Midbrain (tissue), 1 donor: ENCODE measurements at regions not wholly inside any gene's neighbourhood (a gene's known extent, or its start where the extent isn't known, plus 50 kb on each side); places are given as distances from the start of the nearest gene placed in this dataset.

Experiments used
- DNase-seq: peaks from one replicate; lab custom pipeline; 2025; lab: John Stamatoyannopoulos, UW

DNA sequence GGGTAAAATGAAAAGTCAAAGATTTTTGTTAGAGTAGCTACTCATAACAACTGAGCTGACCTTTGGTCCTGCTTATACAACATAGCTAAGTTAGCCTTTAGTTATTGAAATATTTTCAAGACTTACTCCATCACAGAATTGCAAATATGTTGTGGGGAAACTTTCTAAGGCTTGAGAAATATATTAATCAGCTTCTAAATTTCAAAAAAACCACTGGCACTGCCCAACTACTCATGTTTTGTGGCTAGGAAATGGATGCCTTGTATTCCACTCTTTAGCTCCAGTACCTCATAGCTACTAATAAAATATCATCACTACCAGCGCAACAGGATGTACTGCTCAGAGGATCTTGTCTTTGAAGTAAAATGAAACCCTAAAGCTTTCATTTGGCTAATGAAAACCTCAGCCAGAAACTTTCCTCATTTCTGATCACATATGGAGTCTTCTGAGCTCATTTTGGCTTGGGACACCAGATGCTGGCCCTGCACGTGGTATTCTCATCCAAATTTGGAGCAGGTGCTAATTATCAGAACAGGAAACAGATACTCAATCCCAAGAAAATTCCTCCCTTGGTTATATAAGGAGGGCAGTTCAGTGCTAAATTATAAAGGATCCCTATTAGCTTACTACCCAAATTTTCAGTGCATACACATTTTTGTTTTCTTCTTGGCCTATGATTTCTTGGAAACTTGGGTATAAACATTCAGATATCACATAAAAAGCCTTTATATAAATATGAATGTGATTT lies 690.7 kb downstream of the ADGRL2 start:
- no peak for DNase-seq

DNA sequence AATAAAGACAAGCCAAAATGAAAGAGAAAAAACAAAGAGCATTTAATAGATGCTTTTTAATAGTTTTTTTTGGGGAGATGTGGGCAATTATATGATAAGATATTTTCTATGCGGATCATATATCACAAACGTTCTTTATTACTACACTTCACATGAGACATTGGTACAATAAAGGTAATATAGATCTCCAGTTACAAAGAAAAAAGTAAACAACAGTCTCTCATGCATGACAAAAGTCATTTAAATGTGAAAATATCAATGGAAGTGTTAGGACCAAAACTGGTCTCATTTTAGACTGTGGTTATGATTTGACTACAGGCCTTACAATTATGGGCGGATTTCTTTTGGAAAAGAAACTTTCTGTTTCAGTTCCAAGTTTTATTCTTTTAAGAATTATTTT lies 687.0 kb downstream of the ADGRL2 start:
- DNase-seq = no peak

DNA sequence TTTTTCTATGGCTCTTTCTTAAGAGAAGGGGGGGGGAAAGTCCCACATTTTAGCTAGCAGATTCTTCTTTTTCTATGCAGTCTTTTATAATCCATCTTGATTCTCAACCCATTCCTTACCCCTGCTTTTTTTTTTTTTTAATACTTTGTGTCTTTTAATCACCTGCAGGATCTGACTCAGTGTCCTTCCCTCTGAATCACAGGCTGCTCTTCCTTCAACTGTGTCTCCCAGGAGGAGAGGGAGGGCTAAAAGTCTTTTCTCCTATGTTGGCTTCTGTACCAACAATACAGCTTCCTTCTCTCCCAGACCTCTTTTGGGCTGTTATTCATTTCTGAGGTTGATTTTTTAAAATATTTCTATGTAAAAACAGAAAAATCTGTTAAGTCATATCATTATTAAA lies 686.2 kb downstream of the ADGRL2 start:
- no peak for DNase-seq

DNA sequence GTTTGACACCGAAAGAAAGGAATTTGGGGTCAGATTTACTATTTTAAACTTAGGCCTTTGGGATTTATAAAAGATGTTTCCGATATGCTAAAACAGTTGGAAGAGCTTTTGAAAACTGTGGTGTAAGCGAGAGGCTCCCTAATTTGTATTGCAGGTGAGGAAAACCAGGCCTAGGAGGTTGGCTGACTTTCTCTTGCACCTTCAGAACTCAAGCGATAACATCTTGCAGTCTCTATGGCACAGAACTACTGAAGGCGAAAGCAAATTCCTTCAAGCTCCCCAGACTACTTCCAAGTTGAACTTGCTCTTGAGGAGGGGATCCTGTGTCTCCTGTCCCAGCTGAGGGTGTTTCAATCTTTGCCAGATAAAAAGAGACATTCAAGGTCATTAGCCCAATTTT lies 685.7 kb downstream of the ADGRL2 start:
- no peak for DNase-seq

DNA sequence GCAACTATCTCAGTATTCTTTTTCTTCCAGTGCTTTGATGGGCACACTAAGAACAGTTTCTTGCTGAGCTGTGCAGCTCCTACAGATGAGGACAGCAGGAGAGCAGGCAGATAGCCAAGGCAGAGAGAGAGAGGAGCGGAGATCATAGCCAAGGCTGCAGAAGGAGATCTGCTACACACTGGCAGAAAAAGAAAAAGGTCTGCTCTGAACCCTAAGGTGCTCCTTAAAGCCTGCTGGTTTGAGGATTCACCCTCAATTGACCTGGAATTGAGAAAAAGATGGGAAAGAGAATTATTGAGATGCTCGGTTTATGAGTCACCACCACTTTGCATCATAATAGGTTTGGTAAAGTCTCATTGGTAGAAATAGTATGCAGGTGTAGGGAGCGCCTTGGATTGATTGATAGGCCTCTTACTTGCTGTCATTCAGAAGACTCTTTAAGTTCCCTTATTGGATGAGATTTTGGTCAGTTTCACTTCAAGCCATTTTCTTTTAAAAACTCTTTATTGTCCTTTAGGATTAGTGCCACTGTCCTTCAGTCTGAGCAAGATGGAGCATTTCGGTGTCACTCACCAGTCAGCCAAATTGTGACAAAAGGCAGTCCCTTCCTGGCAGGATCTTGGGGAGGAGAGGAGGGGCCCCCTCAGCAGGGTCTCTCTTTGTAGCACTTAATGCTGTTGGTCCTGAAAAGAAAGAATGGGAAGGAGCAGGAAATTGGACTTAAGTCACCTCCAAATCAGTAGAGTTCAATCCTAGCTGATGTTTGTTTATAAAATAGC lies 685.0 kb downstream of the ADGRL2 start:
- DNase-seq = peak; percentile 2

DNA sequence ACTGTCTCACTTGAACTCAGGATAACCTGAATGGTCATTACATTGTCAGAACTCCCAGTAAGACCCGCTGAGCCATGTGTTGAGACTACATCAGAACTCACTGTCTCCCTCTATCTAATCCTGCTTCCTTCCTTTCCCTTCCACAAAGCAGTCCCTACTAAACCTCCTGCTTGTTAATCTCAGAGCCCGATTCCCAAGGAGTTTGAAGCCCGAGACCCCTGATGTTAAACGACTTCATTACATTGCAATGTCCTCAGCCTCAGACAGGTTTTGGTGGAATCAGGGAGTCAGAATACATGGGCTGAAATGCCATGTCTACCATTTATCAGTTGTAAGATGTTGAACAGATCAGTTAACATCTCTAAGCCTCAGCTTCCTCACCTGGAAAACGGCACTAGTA lies 682.4 kb downstream of the ADGRL2 start:
- no peak for DNase-seq

DNA sequence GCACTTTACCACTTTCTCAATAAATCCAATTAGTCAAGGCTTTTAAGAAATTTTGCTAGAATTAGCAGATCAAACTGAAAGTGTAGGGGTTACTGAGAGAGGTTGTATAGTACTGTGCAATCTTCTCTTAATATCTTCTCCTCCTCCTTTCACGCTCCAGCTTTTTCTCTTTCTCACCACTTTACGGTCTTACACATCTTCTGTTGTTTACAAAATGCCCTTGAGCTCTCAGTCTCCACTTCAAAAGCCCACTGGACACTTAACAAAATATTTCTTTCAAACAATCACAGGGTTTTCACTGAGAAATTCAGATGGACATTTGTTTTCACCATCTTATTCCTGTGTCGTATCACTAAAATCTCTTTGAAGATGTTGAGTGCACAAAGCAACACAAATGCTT lies 678.2 kb downstream of the ADGRL2 start:
- DNase-seq = no peak

DNA sequence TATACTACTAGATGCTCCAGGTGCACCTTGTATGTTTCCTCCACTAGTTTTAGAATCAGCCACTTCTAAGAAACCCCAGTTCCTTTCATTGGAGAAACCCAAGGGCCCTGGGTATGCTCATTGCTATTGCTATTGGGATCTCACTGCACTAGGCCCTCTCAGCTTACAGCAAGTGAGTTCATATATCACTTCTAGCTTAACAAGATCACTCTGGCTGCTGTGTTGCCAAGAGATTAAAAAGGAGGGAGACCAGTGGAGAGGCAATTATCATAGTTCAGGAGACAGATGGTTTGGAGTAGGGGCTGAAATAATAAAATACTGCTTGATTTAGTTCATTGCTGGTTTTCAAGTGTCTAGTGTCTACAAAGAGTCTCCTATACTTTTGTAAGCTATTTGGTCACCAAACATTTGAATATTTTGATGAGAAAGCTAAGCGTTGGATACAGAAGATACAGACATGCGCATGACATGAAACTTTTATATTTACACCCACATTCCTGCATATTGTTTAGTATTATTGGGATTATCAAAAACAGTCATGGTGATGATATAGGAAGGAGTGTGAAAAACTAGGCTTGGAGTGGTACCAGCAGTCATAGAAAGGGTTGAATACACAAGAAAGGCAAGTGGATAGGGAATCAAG lies 671.9 kb downstream of the ADGRL2 start:
- no peak for DNase-seq

DNA sequence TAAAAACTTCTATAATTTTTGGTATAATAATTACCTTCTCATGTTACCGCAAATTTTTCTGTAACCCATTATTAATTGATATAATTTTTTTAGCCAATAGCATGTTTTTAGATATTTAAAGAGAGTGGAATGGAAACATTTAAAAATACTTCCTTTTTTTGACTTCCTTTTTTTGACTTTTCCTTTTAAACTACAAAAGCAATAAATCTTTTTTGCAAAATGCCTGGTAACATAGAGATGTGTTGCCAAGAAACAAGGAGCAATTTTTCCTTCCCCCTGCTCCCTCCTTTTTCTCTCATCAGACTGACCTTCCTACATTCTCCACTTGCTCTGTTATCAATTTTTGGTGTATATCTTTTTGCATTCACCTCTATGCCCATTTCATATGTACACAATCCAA lies 666.2 kb downstream of the ADGRL2 start:
- no peak for DNase-seq

DNA sequence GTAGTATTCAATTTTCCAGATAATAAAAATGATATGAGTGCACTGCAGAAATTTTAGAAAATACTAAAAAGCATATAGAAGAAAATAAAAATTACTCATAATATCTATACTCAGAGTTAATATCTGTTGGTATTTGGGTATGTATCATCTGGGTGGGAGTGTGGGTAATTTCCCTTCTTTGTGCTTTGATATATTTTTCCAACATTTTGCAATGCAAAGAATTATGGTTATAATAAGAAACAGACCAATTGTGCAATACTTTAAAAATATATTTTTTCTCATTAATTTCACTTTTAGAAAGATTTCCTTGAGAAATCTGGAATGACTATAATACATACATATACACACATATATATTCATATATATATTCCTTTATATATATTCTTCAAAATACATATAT lies 665.7 kb downstream of the ADGRL2 start:
- no peak for DNase-seq

DNA sequence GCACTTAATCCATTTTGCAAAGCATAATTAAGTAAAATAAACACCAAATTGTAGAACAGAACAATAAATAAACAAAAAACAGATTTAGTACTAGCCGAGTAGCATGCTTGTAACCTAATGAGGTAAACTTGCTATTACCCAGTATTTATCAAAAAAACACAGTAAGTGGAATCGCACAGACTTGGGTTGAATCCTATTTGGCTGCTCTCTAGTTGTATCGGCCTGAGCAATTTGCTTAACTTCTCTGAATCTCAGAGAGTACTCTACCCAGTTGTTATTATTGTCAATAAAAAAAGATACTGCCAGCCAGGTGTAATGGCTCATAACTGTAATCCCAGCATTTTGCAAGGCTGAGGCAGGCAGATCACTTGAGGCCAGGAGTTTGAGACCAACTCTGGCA lies 664.3 kb downstream of the ADGRL2 start:
- DNase-seq = no peak

DNA sequence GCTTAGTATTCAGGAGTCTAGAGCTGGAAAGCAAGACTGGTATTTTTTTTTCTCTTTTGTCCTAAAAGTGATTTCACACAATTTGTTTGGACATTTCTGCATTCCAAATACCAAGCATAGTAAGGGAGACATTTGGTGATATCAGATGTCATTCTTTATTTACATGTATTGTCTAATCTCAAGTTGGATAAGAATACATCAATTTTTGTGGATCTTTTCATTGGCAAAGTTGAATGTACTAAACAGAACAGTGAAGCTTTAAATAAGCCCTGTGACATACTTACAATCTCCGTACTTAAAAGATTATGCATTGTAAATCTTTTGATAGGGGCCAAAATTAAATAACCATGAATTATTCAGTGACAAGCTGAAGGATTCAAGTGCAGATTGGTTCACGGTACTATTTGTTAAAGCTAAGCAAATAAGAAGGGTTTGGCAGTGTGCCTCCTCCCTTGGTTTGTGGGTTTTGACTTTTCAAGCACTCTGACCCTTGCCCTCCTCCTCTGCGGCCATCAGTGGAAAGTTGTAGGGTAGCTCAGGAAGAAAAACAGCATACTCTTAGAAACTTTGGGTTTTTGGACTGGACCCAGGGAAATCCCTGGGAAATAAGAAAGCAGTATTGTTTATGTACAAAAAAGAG lies 663.7 kb downstream of the ADGRL2 start:
- DNase-seq = no peak

DNA sequence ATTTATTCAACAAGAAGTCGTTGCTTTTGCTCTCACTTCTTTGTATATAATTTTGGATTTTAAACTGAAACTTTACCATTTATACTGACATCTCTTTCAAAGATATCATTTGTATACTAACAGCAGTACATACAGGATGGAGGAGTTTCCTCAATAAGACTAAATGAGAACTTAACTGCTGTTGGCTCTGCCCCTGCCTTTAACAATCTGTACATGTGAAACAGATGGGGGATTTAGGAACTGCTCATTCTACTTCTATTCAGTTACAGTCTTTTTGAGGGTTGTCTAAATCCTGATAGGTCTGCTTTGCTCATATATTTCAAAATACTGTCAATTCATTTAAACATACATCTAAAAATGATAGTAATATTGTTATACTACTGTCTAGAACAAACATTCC lies 663.2 kb downstream of the ADGRL2 start:
- no peak for DNase-seq

DNA sequence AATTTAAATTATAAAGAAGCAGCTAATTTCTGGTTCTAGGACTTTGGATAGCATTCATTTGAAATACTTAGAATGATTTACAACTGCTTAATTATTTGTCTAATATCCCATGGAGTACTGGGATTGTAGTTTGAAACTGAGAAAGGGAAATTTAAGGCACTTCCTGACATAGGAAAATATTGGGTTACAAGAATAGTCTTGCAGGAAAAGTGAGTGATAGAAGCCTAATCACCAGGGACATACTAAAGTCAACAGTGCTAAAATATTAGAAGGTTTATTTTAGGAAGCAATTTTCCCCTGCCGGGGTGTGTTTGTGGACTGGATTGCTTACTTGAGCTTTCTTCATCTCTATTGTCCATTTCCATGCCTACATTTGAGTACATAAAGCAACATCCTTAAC lies 661.6 kb downstream of the ADGRL2 start:
- no peak for DNase-seq

DNA sequence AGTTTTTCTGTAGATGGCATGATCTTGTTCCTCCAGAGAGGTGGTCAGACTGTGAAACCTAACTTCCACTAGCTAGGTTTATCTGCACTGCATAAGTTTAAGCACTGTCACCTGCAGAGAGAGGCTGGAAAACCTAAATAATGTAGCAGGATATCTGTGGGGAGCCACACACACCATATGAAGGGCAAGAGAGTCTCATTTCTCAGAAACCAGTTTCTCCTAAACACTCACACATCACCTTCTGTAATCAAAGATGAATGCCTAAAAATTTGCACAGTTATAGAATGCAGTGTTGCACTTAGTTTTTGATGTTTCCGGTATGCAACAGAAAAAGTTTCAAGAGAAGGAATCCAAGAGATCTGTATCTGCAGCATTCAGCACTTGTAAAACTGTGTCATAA lies 654.6 kb downstream of the ADGRL2 start:
- no peak for DNase-seq

DNA sequence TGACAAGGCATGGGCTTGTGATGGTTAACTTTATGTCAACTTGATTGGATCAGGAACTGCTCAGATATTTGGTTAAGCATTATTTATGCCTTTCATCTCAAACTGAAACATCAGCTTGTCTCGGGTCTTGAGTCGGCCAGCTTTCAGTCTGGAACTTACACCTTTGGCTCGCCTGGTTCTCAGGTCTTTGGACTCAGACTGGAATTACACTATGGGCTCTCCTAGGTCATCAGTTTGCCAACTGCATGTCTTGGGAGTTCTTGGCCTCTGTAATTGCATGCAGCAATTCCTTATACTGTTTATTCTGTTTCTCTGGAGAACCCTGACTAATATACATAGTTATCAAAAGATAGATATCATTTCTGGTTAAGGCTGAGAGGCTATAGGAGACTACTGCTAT lies 653.7 kb downstream of the ADGRL2 start:
- DNase-seq = no peak

DNA sequence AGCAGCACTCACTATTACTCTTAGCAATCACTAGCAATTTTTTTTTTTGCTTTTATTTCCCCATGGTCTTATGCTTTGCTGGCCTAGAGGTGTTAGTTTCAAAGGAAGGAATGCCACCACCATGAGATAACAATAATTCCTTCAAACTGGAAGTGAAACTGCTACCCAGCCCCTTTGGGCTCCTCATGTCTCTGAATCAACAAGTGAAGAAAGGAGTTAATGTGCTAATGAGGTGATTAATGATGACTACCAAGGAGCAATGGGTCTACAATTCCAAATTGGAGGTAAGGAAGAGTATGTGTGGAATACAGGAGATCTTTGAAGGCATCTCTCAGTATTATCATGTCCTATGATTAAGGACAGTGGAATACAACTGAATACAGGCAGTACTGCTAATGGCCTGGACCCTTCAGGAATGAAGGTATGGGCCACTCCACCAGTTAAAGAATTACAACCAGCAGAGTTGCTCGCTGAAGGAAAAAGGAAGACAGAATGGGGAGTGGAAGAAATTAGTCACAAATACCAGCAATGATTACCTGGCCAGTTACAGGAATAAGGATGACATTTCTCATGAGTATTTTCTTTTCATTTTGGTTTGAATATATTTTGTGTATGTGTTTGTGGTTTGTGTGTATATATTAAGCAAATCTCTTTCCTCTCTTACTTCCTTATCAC lies 652.9 kb downstream of the ADGRL2 start:
- DNase-seq = no peak

DNA sequence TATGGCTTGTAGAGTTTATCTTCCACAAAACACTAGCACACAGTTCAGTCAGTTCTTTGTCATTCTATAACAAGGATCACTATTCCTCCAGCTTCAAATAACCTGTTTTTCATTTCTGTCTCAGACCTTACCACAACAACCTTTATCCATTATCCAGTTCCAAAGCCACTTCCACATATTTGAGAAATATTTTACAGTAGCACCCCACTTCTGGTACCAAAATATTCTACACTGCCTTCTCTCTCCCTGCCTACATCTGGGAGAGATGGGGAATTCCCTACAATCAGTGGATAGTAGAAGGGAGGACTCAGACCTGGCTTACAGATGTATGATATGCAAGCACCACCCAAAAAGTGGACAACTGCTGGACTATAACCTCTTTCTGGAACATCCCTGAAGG lies 651.4 kb downstream of the ADGRL2 start:
- DNase-seq = no peak

DNA sequence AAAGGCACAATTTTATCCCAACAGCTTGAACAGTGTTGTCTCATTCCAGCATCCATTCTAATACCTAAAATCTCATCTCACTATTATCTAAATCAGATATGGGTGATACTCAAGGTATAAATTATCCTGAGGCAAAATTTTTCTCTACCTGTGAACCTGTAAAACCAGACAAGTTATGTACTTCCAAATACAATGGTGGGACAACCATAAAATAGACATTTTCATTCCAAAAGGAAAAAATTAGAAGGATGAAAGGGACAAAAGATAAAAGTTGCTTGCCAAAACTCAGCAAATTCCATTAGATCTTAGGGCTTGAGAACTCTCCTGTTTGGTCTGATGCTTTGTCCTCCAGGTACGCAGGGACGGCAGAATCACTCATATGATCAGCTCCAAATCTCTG lies 650.5 kb downstream of the ADGRL2 start:
- DNase-seq = no peak

DNA sequence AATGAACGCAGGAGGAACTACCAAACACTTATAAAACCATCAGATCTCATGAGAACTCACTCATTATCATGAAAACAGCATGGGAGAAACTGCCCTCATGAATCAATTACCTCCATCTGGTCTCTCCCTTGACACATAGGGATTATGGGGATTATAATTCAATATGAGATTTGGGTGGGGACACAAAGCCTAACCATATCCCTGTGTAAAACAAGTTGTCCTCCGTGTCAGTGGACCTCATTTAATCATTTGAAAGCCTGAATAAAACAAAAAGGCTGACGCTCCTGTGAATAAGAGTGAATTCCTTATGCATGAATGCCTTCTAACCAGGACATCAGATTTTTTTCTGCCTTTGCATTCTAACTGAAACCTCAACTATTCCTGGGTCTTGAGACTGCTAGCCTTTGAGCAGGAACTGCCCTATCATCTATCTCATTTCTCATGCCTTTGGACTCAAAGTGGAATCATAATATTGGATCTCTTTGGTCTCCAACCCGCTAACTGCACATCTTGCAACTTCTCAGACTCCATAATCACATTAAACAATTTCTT lies 648.8 kb downstream of the ADGRL2 start:
- DNase-seq = no peak

DNA sequence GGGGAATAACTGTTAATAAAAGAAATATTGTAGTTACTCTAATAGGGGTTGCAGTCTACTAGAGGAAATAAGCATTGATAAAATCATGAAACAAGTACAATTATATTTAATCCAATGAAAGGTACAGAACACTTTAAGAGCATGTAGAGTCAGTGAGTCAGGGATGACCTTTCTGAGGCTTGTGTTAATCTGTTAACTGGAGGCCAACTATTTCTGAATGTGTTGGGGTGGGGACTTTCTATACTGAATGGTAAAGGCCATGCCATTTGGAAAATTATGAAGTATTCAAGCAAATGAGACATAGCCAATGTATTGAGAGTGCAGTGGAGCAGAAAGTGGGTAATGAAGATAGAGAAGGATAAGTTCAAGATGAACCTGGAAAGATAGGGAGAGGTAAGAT lies 646.2 kb downstream of the ADGRL2 start:
- DNase-seq = no peak

DNA sequence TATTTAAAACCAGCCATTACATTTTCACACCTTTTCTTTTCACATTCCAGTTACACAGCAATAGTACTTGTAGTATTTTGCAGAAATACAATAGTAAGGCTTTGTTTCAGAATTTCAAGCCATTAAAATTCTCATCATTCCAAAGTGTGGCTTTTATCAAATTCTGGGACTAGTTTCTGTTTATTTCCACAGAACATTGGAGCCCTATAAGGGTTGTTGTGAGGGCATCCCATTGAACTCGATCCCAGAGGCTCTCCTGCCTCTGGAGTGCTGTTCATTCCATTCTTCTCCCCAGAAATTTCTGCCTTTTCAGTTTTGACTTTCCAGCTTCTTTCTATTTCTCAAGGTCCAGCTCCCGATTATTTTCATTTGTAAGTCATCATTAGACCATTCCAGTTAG lies 645.5 kb downstream of the ADGRL2 start:
- no peak for DNase-seq
